Osteoblast (primary cell): ENCODE measurements at regions not wholly inside any gene's neighbourhood (a gene's known extent, or its start where the extent isn't known, plus 50 kb on each side); places are given as distances from the start of the nearest gene placed in this dataset.

ENCODE experiments used
- DNase-seq: peaks from one replicate; pipeline ENCODE4 v3.0.0; 2011; ENCODE audit warnings: low spot score, mixed read lengths; ENCODE audit not compliant: insufficient read length; ENCODE audit errors: missing footprints
- H2AFZ ChIP-seq: 2 replicates; pipeline ENCODE4 v1.6.0; 2011; ENCODE audit warnings: mild to moderate bottlenecking, low read length
- H3K27ac ChIP-seq: 2 replicates; pipeline ENCODE4 v1.5.1; 2011; ENCODE audit warnings: mild to moderate bottlenecking, low read depth, low read length, moderate library complexity
- H3K27me3 ChIP-seq: 2 replicates; pipeline ENCODE4 v1.6.0; 2012; ENCODE audit warnings: mild to moderate bottlenecking, control low read depth, inconsistent platforms, low read length, moderate library complexity; ENCODE audit not compliant: insufficient read depth
- H3K36me3 ChIP-seq: 2 replicates; pipeline ENCODE4 v1.5.1; 2011; ENCODE audit warnings: mild to moderate bottlenecking, low read length, control low read depth, moderate library complexity; ENCODE audit not compliant: insufficient read depth
- H3K4me1 ChIP-seq: 2 replicates; pipeline ENCODE4 v1.5.1; 2011; ENCODE audit warnings: mild to moderate bottlenecking, low read length, control low read depth, moderate library complexity; ENCODE audit not compliant: insufficient read depth
- H3K4me2 ChIP-seq: 2 replicates; pipeline ENCODE4 v1.6.0; 2011; ENCODE audit warnings: mild to moderate bottlenecking, low read length; ENCODE audit not compliant: insufficient read depth
- H3K4me3 ChIP-seq: fragments of 200-600 bp; sonication (generic); 3 replicates; pipeline ENCODE4 v1.5.1; 2012; ENCODE audit warnings: mild to moderate bottlenecking, low read length, inconsistent platforms; ENCODE audit not compliant: insufficient read depth
- H3K79me2 ChIP-seq: 2 replicates; pipeline ENCODE4 v1.6.0; 2012; ENCODE audit warnings: mild to moderate bottlenecking, low read length, control low read depth, inconsistent platforms; ENCODE audit not compliant: insufficient read depth
- H3K9me3 ChIP-seq: 2 replicates; pipeline ENCODE4 v1.5.1; 2011; ENCODE audit warnings: low read depth, low read length, control low read depth
- H4K20me1 ChIP-seq: 2 replicates; pipeline ENCODE4 v1.6.0; 2012; ENCODE audit warnings: mild to moderate bottlenecking, low read length, control low read depth; ENCODE audit not compliant: insufficient read depth
- CTCF ChIP-seq: IDR thresholded peaks from 2 replicates; pipeline ENCODE4 v1.5.1; 2011; ENCODE audit warnings: mild to moderate bottlenecking, low read depth, low read length, moderate library complexity; ENCODE audit errors: extremely low read depth

GRCh38 chr4:64495946-64496345, 86.7 kb upstream of the TECRL start:
- no peak for DNase-seq
- no peak overlapping the region for H3K27ac ChIP-seq
- no peaks in the 10 kb centered on the region for H3K27me3 ChIP-seq
- no peak for TF ChIP-seq CTCF
- no peak overlapping the region for H3K4me3 ChIP-seq
- H3K9me3 ChIP-seq: no peaks in the 10 kb centered on the region
- no peaks in the 10 kb centered on the region for H4K20me1 ChIP-seq
- no peaks in the 10 kb centered on the region for H3K36me3 ChIP-seq
- H3K4me2 ChIP-seq: no peak overlapping the region
- no peak overlapping the region for H2AFZ ChIP-seq
- no peaks in the 10 kb centered on the region for H3K4me1 ChIP-seq
- no peaks in the 10 kb centered on the region for H3K79me2 ChIP-seq

- Histone ChIP-seq H3K9me3 (no peaks in the 10 kb centered on the region), H3K4me1 (no peaks in the 10 kb centered on the region), H3K79me2 (no peaks in the 10 kb centered on the region), H3K27me3 (no peaks in the 10 kb centered on the region), H3K4me3 (no peak overlapping the region), H3K36me3 (no peaks in the 10 kb centered on the region), H4K20me1 (no peaks in the 10 kb centered on the region), H3K27ac (no peak overlapping the region), H3K4me2 (no peak overlapping the region), H2AFZ (no peak overlapping the region)
- no peak for TF ChIP-seq CTCF
- no peak for DNase-seq
Measured at GRCh38 chr4:64489628-64490027, 80.4 kb upstream of the TECRL start.

- Histone ChIP-seq H3K4me1 (no peaks in the 10 kb centered on the region), H3K4me3 (no peak overlapping the region), H3K9me3 (peaks cover 2% of the 10 kb centered on the region), H3K27me3 (no peaks in the 10 kb centered on the region), H3K4me2 (no peak overlapping the region), H2AFZ (no peak overlapping the region), H3K79me2 (no peaks in the 10 kb centered on the region), H3K36me3 (no peaks in the 10 kb centered on the region), H3K27ac (no peak overlapping the region), H4K20me1 (no peaks in the 10 kb centered on the region)
- no peak for DNase-seq
- no peak for TF ChIP-seq CTCF
Measured at GRCh38 chr4:64479338-64479737, 70.1 kb upstream of the TECRL start.

- no peak for DNase-seq
- Histone ChIP-seq H3K4me1 (no peaks in the 10 kb centered on the region), H3K9me3 (peaks cover 2% of the 10 kb centered on the region), H3K27ac (no peak overlapping the region), H3K79me2 (no peaks in the 10 kb centered on the region), H3K4me2 (no peak overlapping the region), H3K36me3 (no peaks in the 10 kb centered on the region), H3K27me3 (no peaks in the 10 kb centered on the region), H3K4me3 (no peak overlapping the region), H4K20me1 (no peaks in the 10 kb centered on the region), H2AFZ (no peak overlapping the region)
- TF ChIP-seq CTCF: no peak
Measured at GRCh38 chr4:64477127-64477526, 67.9 kb upstream of the TECRL start.
